ENCODE measurements at regions not wholly inside any gene's neighbourhood (a gene's known extent, or its start where the extent isn't known, plus 50 kb on each side); places are given as distances from the start of the nearest gene placed in this dataset.

GRCh38 chr4:73681776-73682175 is 58.6 kb upstream of the CXCL8 start:
- TF ChIP-seq EZH2 (IDR thresholded peaks at IDR 0.05; ENCODE audit: low read depth, unreplicated experiment) (no peak), ZNF462 (CRISPR knock-in tag; IDR thresholded peaks at IDR 0.05) (no peak), CTCF (conservative IDR thresholded peaks at IDR 0.05; ENCODE audit: low read depth in 2 of 2) (no peak), JUNB (IDR thresholded peaks at IDR 0.05; ENCODE audit: unreplicated experiment) (no peak), REST (IDR thresholded peaks at IDR 0.05; ENCODE audit: unreplicated experiment) (no peak), EZH2phosphoT487 (IDR thresholded peaks at IDR 0.05; ENCODE audit: unreplicated experiment) (no peak), POLR2AphosphoS5 (IDR thresholded peaks at IDR 0.05; ENCODE audit: low read depth) (no peak)

Measured in GM23338 (cell line).